ENCODE measurements at regions not wholly inside any gene's neighbourhood (a gene's known extent, or its start where the extent isn't known, plus 50 kb on each side); places are given as distances from the start of the nearest gene placed in this dataset.

- TF ChIP-seq CTCF (IDR thresholded peaks at IDR 0.05; ENCODE audit: poor library complexity) (no peak), EZH2 (IDR thresholded peaks at IDR 0.05; ENCODE audit: borderline replicate concordance) (no peak), EZH2phosphoT487 (IDR thresholded peaks at IDR 0.05; ENCODE audit: low read depth, severe bottlenecking, unreplicated experiment) (no peak)
These were observed 186.8 kb downstream of the ACTL7B start for GRCh38 chr9:108668938-108669335.
